GM21360 (cell line): ENCODE measurements at regions not wholly inside any gene's neighbourhood (a gene's known extent, or its start where the extent isn't known, plus 50 kb on each side); places are given as distances from the start of the nearest gene placed in this dataset.

Experiments
- ATAC-seq: cut with Tn5 transposase; IDR thresholded peaks from one replicate; pipeline ENCODE4 v1.9.1; 2021; ENCODE audit warnings: mild to moderate bottlenecking, moderate library complexity; ENCODE audit not compliant: unreplicated experiment

DNA sequence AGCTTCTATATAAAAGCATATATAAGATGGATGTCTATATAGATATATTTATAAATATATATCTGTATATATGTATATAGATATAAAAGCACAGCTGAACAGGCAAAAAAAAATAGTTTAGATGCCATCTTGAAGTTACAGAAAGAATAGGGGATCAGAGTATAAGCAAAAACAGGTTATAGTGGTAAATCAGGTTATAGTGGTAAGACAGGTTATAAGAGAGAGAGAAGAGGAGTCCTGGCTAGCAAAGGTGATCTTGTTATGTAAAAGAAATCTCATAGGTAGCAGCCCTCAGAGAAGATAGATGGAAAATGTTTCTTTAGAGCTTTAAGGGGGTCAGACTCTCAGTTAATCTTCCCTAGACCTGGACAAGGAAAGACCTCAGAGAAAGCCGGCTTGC lies 1263.1 kb downstream of the PCDH7 start:
- no peak for ATAC-seq

DNA sequence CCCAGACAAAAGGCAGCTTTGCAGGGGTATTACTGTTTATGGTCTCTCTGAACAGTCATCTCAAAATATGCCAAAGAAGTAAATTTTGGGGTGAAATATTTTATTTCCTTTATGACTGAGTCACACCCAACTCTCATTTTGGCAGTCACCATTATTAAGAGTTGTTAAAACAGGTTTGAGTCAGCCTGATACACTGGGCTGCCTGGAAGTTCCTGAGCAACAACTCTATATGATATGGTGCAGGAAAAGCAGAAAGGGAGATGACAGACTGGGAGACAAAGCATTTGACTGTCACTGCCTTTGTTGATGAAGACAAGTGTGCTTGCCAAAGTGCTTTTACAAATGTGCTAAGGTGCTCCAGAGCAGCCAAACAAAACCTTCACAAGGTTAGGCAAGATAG lies 1263.5 kb downstream of the PCDH7 start:
- no peak for ATAC-seq

DNA sequence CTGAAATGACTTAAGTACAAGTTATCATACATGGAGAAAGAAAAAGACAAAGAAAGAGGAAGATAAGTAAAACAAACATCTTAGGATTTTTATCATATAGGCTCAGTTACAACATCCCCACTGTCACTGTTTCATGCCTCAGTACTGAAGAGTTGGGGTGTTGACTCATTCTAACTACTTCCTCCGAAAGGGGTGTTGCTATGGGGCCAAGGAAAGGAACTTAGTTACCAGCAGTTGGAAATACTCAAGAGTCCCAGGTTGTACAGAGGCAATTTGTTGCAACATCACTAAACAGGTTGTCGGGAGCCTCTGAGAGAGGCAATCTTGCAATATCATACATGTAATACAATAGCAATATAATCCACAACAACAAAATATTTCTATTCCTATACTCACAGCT lies 1264.7 kb downstream of the PCDH7 start:
- ATAC-seq = no peak

DNA sequence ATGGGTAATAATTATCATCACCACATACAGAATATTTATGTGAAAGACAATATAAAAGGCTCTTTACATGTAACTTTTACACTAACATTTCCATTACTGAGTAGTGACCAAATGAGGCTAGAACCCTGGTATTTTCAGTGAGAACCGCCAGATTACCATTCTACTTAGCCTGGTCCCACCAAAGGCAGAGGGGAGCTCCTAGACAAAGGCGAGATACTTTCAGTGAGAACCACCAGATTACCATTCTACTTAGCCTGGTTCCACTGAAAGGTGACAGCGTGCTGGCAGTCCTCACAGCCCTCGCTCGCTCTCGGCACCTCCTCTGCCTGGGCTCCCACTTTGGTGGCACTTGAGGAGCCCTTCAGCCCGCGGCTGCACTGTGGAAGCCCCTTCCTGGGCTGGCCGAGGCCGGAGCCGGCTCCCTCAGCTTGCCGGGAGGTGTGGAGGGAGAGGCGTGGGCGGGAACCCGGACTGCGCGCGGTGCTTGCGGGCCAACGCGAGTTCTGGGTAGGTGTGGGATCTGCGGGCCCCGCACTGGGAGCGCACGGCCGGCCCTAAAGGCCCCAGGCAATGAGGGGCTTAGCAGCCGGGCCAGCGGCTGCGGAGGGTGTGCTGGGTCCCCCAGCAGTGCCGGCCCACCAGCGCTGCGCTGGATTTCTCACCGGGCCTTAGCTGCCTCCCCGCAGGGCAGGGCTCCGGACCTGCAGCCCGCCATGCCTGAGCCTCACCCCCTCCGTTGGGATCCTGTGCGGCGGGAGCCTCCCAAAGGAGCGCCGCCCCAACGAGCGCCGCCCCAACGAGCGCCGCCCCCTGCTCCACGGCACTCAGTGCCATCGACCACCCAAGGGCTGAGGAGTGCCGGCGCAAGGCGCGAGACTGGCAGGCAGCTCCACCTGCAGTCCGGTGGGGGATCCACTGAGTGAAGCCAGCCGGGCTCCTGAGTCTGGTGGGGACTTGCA lies 1276.1 kb downstream of the PCDH7 start:
- no peak for ATAC-seq

DNA sequence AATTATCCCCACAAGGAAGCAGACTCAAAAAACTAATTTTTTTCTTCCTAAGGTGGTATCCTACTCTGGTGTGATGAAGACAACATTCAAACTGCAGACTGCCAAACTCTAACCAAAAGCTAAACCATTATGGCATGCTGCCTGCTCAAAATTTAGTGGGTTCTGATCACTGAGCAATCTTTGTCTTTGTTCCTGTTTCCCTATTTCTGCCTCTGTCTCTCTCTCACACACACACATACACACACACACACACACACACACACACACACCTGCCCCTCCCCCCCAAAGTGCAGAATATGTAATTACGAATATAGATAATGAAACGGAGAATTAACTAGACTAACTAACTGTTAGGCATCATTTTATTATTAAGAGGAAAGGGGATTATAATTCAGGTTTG lies 1278.6 kb downstream of the PCDH7 start:
- no peak for ATAC-seq

DNA sequence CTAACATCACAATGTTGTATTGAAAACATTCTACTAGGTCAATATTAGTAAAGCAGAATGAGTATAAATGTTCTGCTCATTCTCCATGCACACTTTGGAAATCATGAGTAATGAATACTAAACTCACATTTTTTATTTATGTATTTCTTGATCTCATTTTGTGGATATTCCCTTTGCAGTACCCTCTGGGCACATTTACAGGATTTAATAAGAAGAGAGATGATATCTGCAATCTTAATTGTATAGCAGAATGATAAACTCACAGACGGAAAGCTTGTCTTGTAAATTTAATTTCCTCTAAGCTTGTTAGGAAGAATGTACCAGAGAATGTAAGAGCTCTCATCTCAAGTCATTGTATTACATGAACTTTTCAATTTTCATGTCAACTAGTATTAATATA lies 1279.7 kb downstream of the PCDH7 start:
- ATAC-seq = no peak

DNA sequence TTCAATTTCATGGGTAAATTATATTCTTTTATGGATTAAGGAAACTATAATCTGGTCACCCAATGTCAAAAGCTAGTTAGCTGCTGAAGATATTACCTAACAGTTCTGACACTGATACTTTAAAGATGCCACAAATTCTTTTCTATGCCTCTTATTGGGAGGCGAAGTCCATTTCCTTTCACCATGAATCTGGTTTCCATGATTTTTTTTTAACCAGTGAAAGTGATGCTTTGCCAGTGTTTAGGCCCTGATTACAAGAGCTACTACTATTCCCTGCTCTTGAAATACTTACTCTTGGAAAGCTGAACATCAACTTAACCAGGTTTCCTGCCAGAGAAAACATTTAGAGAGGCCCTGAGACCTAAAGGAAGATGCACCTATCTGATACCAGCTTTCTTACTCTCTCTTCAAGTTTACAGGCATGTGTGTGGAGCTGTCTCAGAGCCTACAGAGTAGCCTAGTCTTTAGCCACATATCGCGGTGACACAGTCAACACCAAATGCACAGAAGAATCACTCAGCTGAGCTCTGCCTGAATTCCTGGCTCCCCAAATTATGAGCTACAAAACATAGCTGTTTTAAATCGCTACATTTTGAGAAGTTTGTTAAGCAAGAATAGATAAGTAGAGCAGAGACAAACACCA lies 1280.8 kb downstream of the PCDH7 start:
- no peak for ATAC-seq

DNA sequence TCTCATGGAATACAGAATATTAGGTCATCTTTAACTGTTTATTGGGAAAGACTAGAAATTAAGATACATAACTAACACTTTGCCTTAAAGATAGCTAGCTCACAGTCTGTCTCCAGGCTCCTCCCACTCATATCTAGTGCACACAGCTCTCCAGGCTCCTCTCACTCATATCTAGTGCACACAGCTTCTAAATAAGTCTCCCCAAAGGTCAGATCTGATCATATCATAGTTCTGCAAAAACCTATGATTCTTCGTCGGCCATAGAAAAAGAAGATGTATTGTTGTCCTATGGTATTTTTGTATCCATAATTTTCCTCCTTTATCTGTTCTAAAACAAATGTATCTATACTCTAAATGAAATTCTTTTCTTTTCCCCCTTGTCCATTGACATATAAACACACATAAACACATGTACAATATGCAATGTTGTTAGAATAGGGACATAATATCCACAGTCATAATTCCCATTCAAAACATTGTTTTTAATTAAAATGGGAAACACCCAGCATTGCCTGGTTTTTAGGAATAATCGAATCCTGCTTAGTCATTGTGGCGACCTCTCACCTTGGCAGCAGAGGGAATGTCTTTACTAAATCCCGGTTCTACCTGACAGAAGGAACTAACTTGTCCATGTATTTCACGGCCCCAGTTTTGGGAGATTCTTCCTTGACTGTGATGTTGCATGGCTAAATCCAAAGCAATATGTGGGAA lies 1282.0 kb downstream of the PCDH7 start:
- no peak for ATAC-seq

DNA sequence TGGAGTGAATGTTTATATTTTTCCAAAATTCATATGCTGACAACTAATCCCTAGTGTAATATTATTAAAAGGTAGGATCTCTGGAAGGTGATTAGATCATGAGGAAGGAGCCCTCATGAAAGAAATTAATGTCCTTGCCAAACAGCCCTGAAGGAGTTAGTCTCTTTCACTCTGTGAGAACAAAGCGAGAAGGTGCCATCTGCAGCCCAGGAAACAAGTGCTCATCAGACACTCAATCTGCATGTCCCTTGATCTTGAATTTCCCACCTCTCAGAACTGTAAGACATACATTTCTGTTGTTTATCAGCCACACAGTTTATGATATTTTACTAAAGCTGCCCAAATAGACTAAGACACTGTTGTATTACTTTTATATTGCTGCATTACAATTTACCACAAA lies 1283.4 kb downstream of the PCDH7 start:
- ATAC-seq = no peak

DNA sequence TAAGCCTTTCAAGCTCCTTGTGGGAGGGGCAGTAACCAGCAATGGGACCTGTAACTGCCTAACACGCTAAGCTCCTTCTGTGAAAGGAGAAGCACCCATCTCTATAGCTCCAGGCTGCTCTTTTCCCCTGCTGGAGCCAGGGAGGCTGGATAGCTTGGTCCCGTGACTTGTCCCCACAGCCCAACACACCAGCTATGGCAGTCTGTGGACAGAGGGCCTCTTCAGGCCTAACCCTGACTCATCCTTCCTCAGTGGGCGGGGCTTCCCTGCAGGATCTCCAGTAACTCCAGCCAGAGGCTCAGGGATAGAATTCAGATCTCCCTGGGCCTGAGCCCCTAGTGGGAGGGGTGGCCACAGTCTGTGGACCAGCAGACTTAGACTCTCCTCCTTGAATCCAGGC lies 1290.1 kb downstream of the PCDH7 start:
- no peak for ATAC-seq

DNA sequence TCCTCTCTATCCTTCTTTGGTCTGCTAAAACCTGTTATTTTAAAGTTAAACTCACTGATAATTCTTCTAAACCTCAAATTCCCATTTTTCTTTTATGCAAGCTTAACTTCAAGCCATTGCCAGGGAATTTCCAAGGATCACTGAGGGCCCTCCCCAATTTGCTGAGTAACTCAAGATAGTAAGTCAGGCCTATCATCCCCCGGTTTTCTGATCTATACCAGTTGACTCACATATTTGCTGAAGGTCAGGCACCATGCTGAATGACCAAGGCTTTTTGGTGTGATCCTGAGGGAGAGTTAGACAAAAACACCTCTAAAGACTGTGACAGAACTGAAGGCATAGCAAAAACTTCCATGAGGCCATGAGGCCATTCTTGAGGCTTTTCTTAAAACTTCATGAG lies 1301.9 kb downstream of the PCDH7 start:
- ATAC-seq = no peak

DNA sequence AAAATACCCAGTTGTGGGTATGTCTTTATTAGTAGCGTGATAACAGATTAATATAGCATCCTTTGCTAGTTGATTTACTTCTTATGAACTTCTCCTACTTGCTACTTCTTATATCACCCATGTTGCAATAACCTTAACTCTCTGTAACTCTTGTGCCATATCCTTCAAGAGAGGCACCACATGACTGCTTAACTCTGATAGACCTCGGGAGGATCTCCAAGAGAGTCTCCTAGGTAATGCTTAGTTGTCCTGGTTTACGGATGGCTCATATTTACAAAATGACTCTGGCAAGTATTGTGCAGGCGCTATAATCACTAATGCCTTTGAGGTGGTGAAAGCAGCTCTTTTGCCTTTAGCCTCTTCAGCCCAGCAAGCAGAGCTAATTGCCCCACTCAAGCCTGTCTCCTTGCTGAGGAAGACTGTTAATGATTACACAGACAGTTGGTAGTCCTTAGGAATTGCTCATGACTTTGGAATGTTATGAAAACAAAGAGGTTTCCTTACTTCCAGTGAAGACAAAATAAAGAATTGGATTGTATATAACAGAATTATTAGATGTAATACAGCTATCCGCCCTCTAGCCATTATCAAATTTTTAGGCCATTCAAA lies 1305.8 kb downstream of the PCDH7 start:
- ATAC-seq = no peak

DNA sequence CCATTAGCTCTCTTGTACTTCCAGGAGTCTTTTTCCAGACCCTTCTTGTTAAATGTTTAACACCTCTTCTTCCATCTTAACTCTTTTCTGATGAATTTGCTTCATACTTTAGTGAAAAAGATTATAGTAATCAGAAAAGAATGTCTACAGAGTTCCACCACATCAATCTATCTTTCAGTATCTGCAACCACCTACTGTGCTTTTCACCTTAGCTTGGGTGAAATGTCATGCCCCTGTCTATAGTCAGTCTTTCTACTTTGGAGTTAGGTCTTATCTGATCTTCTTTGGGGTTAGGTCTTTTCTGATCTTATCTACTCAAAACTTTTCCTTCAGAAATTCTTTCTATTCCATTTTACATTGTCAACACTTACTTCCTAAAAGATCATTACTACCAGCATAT lies 1310.2 kb downstream of the PCDH7 start:
- no peak for ATAC-seq

DNA sequence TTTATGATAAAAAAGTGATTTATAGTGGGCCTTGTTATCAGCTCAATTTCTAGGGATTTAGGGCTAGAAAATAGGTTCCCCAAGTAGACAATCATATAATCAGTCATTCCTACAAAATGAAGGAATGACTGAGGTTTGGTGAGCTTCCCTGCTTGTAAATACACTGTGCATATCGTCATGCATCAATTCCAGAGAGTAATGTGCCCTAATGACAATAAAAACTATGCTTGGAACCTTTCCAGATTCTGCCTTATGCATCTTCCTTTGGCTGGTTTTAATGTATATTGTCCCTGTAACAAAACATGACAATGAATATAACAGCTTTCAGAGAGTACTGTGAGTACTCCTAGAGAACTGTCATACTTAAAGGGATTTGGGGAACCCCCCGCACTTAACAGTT lies 1310.9 kb downstream of the PCDH7 start:
- ATAC-seq = no peak

DNA sequence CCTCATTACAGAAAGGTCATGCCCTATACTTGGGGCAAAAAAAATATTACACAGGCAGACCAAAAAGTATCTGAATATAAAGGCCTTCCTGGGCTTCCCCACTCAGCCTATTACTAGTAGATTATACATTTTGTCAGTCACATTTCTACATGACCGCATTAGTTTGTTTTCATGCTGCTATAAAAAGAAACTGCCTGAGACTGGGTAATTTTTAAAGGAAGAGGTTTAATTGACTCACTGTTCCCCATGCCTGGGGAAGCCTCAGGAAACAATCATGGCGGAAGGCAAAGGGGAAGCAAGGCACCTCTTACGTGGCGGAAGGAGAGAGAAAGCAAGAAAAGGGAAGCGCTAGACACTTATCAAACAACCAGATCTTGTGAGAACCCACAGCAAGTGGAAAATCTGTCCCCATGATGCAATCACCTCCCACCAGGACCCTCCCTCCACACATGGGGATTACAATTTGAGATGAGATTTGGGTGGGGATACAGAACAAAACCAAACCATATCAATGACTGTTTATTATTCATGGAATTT lies 1312.0 kb downstream of the PCDH7 start:
- no peak for ATAC-seq

DNA sequence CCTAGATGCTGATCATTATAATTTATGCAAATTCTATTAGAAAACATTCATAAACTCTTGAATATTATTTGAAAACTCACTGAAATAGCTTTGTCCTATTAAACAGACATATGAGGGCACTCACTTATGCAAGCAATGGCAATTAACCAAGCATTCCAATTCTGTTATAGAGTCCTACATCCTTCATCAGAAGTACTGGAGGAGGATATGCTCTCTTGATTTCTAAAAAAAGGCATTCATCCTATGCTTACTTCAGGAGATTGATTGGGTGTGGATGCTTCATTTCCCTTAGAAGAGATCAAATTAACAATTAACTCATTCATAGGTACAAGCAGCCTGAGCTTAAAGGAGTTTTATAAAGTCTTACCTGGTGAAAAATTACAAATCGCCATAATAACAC lies 1317.2 kb downstream of the PCDH7 start:
- no peak for ATAC-seq

DNA sequence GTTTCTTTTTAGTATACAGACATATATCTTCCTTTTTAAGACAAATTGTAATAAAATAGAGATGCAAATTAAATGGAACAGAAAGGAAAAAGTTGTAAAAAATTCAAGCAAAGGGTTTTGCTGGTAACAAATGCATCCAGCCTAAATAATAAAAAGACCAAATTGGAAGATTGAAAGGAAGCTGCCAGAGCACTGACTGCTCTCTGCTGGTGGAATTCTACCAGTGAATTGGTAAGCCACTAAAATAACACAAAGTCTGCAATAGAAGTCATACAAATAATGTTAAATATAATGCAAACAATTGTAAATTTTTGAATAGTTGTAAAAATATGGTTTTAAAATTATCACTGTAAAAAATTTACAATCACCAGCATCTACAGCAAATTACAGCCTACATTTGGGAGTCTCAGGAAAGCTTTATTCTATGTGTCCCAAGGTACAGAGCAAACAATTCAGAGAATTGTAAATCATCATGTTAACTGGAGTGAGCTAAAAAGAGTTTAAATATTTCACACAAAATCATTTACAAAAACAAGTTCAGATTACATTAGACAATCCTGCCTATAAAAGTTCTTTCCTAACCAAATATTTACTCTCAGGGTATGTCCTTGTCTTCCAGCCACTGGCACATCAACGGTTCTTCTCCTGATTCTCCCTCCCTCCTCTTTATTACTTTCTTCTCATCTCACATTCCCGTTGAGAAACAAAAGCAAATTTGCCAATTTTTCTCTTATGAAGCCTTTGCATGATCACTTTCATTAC lies 1322.5 kb downstream of the PCDH7 start:
- ATAC-seq = no peak

DNA sequence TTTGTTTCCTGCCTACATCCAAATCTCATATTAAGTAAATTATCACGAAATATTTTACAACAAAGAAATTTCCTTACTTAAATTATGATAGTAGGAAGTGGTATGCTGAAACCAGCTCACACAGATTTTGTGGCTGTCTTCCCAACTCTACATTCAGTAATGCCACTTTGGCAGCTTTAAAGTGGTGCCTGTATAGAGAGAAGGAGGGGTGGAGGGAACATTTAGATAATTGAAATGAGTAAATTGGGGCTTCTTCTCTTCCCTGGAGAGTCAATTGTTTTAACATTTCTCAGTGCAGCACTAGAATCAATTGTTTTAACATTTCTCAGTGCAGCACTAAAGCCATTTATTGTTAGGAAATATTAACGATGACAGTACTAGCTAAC lies 1323.1 kb downstream of the PCDH7 start:
- no peak for ATAC-seq

DNA sequence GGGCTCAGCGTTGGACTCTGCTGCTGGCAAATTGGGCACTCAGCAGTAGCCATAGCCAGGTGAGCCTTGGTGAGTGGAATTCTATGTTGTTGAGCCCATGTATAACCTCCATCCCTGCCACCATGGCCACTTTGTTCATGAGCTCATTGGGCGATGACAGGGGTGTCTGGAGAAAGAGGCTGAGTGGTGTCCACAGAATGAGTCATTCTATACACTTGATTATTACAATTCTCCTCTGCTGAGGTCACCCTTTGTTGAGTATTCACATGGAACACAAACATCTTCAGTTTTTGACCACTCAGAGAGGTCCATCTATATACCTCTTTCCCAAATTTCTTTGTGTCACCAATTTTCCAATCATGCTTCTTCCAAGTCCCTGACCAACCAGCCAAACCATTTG lies 1341.7 kb downstream of the PCDH7 start:
- no peak for ATAC-seq

DNA sequence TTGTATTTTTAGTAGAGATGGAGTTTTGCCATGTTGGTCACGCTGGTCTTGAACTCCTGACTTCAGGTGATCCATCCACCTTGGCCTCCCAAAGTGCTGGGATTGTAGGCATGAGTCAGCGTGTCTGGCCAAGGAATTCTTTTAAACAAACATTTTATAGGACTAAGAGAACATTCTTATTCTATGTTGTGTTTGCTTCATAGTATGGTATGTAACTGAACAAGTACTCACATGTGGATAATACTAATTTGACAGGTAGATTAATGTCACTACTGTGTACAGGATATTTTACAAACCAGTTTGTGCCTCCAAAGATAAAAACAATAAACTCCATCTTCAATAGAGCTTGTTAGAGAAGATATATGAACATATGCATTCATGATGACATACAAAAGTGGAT lies 1353.4 kb downstream of the PCDH7 start:
- ATAC-seq = no peak
